Superior temporal gyrus (tissue), 1 donor: ENCODE measurements at regions not wholly inside any gene's neighbourhood (a gene's known extent, or its start where the extent isn't known, plus 50 kb on each side); places are given as distances from the start of the nearest gene placed in this dataset.

ENCODE experiments used
- DNase-seq: peaks from one replicate; pipeline ENCODE4 v3.0.0-alpha.2; 2016; ENCODE audit errors: extremely low spot score

DNA sequence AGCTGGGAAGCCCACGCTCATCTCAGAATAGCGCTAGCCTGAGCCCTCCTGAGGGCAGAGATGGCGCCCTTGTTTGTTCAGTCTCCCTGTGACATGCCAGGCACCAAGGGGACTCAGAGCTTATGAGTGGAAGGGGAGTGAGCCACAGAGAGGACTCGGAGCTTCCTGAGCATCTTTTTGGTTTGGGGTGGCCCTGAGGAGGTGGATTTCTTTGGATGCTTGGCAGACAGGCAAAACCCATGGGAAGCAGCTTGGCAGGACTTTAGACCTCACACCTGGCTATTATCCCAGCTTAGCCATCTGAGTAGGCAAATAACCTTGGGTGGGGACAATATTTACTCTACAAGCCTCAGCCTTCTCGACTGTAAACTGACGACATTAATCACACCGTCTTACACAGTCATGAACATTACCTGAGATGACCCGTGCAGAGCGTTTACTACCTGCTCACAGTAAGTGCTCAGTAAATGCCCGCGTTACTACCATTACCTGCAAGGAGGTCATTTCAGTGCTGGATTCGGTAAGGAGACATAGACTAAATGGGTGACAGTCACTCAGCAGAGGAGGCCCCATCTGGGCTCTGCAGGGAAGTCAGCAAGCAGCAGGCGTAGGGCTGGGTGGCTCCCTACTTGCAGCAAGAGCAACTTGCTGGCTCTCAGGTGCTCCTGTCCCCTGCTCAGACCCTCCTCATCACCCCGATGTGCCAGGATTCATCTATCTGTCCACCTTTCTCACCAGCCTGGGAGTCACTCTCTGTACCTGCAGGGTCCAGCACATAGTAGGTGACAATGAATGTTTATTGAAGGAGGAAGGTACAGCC is 54.9 kb downstream of the KLHDC7A start:
- no peak for DNase-seq

GRCh38 chr1:18536356-18536755 is 55.6 kb downstream of the KLHDC7A start:
- DNase-seq: no peak

- no peak for DNase-seq
Measured at GRCh38 chr1:18536915-18537314, 56.2 kb downstream of the KLHDC7A start.

DNA sequence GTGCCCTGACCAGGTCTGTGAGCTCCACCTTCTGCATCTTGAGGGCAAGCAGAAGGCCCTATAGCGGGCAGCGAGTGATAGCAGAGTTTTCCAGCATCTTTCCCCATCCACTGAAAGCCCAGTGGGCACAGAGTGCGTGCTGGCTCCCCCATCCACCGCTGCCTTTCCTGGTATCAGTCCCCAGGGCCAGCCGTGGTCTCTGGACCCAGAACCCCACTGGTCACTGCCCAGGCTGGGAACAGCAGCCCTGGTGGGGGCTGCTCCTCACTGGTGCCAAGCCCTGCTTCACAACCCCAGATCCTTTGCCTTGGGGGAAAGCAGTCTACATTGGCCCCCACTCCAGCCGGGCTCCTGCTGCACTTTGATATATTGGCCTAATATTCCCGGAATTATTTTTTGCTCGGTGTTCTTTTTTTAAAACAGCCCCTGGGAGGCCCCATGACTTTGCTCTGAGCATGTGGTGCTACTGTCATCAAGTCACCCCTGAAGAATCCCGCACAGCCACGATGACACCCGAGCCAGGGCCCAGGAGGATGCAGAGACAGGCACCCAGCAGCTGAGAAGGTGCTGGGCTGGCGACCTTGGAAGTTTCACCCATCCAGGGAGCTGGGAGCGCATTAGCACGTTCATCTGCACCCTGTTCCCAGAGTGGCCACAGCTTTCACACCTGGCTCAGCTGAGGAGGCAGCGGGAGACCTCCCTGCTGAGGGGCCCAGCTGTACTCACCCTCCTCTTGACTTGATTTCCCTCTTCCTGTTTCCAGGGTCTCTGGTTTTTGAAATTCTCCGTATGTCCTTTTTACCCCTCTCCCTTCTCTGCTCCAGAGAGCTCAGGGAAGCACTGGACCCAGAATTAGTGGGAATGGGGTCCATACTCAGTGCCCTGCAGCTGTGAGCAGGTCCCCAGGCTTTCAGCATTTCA is 56.9 kb downstream of the KLHDC7A start:
- DNase-seq: no peak

- no peak for DNase-seq
Measured at GRCh38 chr1:18539171-18539570, 58.4 kb downstream of the KLHDC7A start.

GRCh38 chr1:18540136-18540765 is 59.5 kb downstream of the KLHDC7A start:
- no peak for DNase-seq

DNA sequence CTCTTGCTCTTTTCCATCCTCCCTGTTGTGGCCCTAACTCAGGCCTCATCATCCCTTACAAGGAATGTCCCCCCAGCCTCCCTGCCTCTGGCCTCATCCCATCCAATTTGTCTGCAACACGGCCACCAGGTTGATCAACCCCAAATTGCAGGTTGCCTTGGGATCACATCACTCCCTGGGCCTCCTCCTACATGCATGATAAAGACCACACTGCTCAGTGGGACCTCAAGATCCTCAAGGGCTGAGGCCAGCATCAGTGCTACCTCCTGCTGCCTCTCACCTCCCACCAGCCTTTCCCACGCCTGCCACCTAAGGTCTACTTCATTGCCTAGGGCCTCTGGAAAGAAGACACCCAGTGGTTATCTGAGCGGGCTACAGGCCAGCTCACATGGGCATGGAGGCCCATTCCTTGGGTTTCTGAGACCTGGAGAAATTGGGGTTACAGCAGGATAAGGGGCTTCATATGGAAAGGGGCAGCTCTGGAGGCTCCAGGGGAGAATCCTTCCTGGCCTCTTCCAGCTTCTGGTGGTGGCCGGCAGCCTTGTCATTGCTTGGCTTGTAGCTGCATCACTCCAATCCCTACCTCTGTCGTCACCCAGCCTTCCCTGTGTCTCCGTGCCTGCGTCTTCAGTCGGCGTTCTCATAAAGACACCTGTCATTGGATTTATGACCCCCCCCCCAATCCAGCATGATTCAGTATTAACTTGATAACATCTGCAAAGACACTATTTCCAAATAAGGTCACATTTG is 60.5 kb downstream of the KLHDC7A start:
- no peak for DNase-seq

DNA sequence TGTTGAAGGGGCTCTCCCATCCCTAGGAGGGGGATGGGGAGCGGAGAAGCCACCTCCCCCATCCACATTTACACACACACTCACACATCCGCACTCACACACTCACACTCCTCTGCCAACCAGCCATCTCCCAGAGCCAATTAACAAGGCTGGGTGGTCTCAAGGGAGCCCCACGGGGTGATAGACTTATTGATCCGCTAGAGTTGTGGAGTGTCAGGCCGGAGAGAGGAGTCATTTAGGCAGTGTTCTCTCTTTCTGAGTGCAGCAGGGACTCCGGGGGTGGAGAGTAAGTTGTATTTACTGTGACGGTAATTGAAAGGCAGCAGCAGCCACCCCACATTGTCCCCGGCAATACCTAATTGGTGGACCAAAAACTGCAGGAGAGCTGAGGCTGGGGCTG is 61.6 kb downstream of the KLHDC7A start:
- DNase-seq: no peak

GRCh38 chr1:18546026-18546425 is 65.3 kb downstream of the KLHDC7A start:
- no peak for DNase-seq

DNA sequence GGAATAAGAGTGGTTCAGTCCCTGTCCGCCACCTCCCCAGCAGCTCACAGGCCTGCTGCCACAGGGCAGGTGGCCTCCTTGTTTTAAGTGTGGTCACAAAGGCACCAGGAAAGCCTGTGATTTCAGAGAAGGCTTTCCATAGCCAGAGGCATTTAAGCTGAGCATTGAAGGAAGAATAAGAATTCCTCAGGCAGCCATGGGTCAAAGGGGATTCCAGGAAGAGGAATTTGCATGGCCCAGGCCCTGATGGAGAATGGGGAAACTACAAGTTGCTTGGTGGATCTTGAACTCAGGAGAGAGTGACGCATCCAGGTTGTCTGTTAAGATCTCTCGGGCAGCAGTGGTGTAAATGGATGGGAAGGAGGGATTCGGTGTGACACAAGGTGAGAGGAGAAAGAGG is 66.7 kb downstream of the KLHDC7A start:
- DNase-seq: no peak

DNA sequence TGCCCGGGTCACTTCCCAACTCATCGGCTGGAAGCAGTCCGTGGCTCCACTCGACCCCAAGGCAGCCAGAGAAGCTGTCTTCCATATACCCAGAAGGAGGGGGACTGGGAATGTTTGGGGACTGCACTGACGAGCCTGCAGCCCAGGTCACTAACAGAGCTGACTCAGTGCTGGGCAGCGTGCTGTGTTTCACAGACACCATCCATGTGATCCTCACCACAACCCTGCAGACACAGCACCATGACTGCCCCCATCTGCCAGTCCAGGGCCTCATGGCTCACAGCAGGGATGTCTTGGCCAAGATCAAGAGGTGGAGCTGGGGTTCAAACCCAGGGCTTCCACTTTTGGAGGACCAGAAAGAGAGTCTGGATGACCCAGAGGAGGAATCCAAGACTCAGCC is 67.9 kb downstream of the KLHDC7A start:
- no peak for DNase-seq

DNA sequence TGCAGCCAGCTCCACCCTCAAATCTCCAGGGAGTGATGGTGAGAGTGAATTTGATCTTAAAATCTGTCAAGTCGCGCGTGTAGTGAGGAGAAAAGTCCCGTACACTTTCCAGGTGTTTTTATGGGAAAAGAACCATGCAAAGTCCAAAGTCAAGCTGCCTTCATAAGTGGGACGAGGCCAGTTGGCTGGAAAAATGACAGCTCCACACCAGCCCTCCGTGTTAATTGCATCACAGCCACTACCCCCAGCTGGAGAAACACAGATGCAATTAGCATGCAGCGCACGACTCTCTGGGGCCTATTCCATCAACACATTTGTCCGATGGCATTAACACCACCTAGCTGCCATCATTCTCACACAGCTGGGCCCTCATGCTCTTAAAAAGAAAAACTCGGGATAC is 68.4 kb downstream of the KLHDC7A start:
- no peak for DNase-seq

DNA sequence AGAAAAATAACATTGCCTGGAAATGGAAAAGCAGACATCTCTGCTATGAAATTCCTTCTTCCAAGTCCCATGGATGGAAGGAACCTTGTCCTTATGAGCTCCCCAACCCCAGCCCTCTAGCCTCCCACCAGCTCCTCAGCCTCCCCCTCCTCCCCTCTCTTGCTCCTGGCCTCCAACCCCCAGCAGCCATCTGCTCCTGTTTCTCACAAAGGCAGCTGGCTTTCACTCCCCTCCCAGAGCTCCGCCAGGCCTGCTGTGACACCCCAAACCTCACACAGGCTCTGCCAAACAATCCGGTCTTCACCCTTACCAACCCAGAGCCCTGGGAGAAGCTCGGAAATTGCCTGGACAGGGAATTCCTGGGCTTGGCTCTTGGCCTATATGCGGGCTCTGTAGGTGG is 69.2 kb downstream of the KLHDC7A start:
- DNase-seq: no peak

DNA sequence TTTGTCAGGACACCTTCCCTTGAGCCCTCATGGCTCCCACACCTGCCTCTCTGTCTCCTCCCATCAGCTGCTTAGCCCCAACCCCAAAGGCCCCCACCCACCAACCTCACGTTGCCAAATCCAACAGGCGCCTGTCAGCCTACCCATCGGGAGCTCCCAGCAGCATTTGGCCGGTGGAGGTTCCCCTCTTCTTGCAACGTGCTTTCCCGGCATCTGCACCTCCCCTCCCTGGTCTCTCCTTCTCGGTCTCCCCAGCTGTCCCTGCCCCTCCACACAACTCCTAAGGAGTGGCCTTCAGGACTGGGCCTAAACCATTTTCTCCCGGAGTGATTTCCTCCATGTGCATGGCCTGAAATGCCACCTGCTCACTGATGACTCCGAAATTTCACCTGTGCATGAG is 71.9 kb downstream of the KLHDC7A start:
- no peak for DNase-seq

GRCh38 chr1:18553388-18553787 is 72.7 kb downstream of the KLHDC7A start:
- DNase-seq: no peak

DNA sequence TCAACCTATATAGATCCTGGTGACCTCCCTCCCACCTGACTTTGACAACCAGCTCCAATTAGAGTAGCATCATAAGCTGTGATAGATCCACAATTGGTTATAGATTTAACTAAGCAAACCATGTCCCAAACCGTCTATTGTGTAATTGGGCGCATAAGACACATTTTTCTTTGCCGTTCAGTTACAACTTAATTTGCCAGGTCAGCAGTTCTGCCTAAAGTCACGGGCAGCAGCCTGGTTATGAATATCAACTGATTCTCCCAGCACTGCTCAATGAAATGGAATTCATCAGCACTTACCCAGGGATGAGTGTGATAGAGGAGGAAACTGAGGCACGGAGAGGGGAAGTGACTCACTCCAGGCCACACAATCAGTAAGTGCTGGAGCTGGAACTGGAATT is 73.4 kb downstream of the KLHDC7A start:
- DNase-seq: no peak

- DNase-seq: no peak
Measured at GRCh38 chr1:18554597-18554996, 73.9 kb downstream of the KLHDC7A start.

DNA sequence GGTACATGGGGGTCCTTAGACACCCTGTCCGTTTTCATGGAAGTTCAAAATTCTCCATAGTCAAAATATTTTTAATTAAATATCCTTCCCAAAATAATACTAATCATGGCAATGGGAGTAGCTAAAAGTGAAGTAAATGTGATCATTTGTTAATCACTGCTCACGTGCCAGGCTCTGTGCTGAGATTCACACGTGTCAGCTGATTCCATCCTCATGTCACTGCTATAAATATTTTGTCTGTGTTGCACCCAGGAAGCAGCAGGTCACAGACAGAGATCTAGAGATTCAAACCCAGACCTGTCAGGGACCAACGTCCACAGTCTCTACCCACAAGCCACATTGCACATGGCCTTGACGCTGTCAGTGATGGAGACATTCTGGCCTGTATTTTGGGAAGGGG is 74.3 kb downstream of the KLHDC7A start:
- DNase-seq: no peak

DNA sequence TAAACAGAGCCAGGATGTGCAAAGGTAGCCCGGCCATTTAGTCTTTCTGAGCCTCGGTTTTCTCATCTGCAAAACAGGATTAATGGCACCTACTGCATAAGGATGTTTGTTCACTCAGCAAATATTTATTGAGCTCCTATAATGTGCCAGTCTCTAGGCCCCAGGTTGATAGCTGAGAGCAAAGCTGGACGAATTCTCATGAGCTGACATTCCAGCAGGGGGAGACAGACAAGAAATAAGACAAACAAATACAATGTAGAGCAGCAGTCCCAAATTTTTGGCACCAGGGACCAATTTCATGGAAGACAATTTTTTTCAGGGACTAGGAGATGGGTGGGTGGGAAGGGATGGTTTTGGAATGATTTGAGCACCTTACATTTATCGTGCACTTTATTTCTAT is 74.3 kb upstream of the PAX7 start:
- peak; percentile 35 for DNase-seq

DNA sequence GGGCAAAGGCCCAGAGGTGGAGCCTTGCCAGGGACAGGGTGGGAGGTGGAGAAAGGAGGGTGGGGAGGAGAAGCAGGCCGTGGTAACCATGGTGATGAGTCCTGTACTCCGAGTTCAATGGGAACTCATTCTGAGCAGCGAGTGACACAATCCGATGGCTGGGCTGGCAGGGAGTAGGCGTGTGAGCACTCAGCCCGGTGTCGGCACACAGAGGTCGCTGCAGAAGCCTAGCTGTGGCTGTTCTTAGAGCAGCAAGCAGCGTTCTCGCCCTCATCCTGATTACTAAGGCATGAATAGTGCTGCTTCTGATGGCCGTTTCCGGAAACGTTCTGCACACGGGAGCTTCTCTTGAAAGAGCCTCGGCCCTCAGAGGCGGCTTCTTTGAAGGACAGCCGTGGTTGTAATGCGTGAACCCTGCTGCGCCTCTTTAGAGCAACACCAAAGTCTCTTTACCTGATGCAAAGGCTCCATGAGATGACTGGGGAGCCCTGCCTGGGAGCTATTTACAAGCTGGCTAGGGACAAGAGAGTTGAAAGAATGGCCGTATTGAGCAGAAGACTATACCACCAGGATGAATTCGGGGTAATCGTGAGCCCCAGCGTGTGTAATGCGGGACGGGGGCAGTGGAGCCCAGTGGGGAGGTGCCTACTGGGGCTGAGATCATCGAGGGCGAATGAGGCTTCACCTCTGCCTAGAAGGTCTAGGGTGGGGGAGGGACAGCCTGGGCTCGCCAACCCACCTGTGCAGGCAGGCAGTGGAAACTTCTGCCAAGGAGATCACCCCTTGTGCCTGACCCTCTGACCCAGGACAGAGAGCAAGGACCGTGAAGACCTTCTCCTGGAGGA is 72.8 kb upstream of the PAX7 start:
- DNase-seq: peak; percentile 55

DNA sequence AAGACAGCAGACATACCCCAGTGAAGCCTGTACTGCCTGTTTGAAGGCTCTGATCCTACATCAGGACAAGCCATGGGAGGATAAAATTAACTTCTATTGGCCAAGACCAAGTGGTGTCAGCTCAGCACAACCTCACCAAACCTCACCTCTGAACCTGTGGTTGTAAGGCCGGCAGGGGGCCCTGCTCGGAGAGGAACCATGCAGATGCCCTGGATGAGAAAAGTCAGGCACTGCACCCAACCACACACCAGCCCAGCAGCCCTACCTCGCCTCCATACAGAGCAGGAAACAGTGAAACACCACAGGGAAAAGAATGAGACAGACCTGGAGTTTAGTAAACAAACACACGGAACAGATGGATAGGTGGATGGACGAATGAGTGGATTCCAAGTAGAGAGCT is 70.0 kb upstream of the PAX7 start:
- DNase-seq: no peak
